Activated CD8-positive, alpha-beta T cell treated with anti-CD3 and anti-CD28 coated beads for 36 hours (primary cell): ENCODE measurements at regions not wholly inside any gene's neighbourhood (a gene's known extent, or its start where the extent isn't known, plus 50 kb on each side); places are given as distances from the start of the nearest gene placed in this dataset.

ENCODE experiments used
- ATAC-seq: fragments of 200-7000 bp; cut with Tn5 transposase; one replicate; pipeline ENCODE4 v1.10.0; 2021; ENCODE audit warnings: mild to moderate bottlenecking, moderate library complexity
- CTCF ChIA-PET: fragments of 350-600 bp; sonication (Branson Sonifier 250); formaldehyde crosslinking; loops from one replicate; lab custom pipeline; 2021; ENCODE audit warnings: antibody characterized with exemption; lab: Charles Lee
- POLR2A ChIA-PET: fragments of 350-600 bp; sonication (Branson Sonifier 250); formaldehyde crosslinking; loops from one replicate; lab custom pipeline; 2021; ENCODE audit warnings: antibody characterized with exemption; lab: Charles Lee
- DNase-seq: peaks from one replicate; pipeline ENCODE4 v3.0.0-alpha.2; 2020
- H3K27ac Mint-ChIP-seq: one replicate; pipeline ENCODE4 v1.8.0; 2021; ENCODE audit warnings: mild to moderate bottlenecking, mixed read lengths
- H3K27me3 Mint-ChIP-seq: one replicate; pipeline ENCODE4 v1.8.0; 2021; ENCODE audit warnings: mixed read lengths
- H3K36me3 Mint-ChIP-seq: one replicate; pipeline ENCODE4 v1.8.0; 2021; ENCODE audit warnings: low read depth, mixed read lengths
- H3K4me1 Mint-ChIP-seq: one replicate; pipeline ENCODE4 v1.8.0; 2021; ENCODE audit warnings: low read depth, mixed read lengths
- H3K4me3 Mint-ChIP-seq: one replicate; pipeline ENCODE4 v1.8.0; 2021; ENCODE audit warnings: mild to moderate bottlenecking, moderate library complexity, mixed read lengths
- H3K9me3 Mint-ChIP-seq: one replicate; pipeline ENCODE4 v1.8.0; 2021; ENCODE audit warnings: mixed read lengths
- CTCF ChIP-seq: fragments of 200-600 bp; IDR thresholded peaks from one replicate; pipeline ENCODE4 v1.8.0; 2022; ENCODE audit warnings: antibody characterized with exemption, mild to moderate bottlenecking
- intact Hi-C: fragments of 100-400 bp; cut with micrococcal nuclease; formaldehyde crosslinking; loops from one replicate; pipeline ENCODE4 v1.10.0; 2022

- no peaks in the 10 kb centered on the region for H3K9me3 Mint-ChIP-seq
- intact Hi-C loops: no loop called here
- CTCF ChIA-PET: no interaction called here
These were observed 334.7 kb upstream of the DACH1 start for GRCh38 chr13:72201726-72202125.

DNA sequence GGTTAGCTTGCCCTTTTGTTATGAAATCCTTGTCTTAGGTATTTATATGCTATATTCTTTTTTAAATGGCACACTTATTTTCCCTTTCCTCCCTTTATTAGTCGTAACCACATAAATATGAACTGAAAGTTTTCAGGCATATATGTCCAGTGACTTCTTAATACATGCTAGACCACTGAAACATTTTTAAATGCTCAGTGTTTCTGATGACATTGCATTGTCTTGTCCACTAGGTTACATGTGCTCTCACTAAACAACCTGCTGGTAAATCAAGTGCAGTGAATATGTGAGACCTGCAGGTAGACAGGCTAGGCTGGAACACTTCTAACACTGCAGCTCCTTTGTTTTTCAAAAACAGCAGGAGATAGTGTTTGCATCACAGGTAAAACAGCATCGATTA is 332.6 kb upstream of the DACH1 start:
- no peaks in the 10 kb centered on the region for H3K27me3 Mint-ChIP-seq

More at GRCh38 chr13:72201726-72202125, 334.7 kb upstream of the DACH1 start:
- Mint-ChIP-seq H3K27ac (no peak overlapping the region), H3K27me3 (no peaks in the 10 kb centered on the region), H3K4me1 (no peaks in the 10 kb centered on the region), H3K4me3 (no peak overlapping the region), H3K36me3 (no peaks in the 10 kb centered on the region)
- POLR2A ChIA-PET: no interaction called here
- no peak for TF ChIP-seq CTCF
- no peak for ATAC-seq
- DNase-seq: no peak

DNA sequence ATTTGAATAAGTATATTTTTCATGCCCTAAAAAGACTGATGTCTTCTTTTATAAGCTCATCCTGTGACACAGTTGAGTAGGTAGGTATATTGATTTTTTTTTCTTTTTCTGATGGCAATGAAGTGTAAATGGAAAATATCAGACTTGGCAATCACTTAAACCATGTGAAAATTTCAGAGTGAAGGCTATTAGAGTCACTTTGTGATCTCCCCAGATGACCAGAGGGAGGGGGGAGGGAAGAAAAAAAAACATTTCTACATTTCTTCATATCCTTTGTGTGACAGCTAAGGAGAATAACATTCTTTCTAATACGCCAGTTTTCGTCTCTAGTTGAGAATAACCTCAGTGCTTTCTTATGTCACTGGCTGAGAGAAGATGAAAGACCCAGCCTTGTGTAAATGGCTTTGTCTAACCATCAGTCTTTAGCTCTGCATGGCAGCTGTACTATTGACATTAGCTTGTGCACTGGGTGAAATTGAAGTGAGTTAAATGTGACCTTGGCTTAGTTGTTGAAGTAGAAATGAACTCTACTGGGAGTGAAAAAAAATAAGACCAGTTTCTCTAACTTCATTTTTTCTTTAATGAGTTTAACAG is 332.1 kb upstream of the DACH1 start:
- CTCF ChIA-PET: no interaction called here
- Mint-ChIP-seq H3K4me3 (no peak overlapping the region), H3K27me3 (no peaks in the 10 kb centered on the region), H3K27ac (no peak overlapping the region), H3K36me3 (no peaks in the 10 kb centered on the region), H3K9me3 (peaks cover 2% of the 10 kb centered on the region), H3K4me1 (no peaks in the 10 kb centered on the region)
- ATAC-seq (no peak), DNase-seq (no peak)
- intact Hi-C loops: no loop called here
- POLR2A ChIA-PET: no interaction called here
- no peak for TF ChIP-seq CTCF

More for the DNA sequence above, 332.6 kb upstream of the DACH1 start:
- intact Hi-C loops: no loop called here
- H3K36me3 Mint-ChIP-seq: no peaks in the 10 kb centered on the region
- no peak overlapping the region for H3K4me3 Mint-ChIP-seq
- POLR2A ChIA-PET: no interaction called here
- H3K4me1 Mint-ChIP-seq: no peaks in the 10 kb centered on the region
- TF ChIP-seq CTCF: no peak
- no peak overlapping the region for H3K27ac Mint-ChIP-seq
- ATAC-seq (no peak), DNase-seq (no peak)
- CTCF ChIA-PET: no interaction called here
- H3K9me3 Mint-ChIP-seq: peaks cover under 1% of the 10 kb centered on the region

- Mint-ChIP-seq H3K4me3 (no peak overlapping the region), H3K36me3 (no peaks in the 10 kb centered on the region), H3K27ac (no peak overlapping the region), H3K4me1 (no peaks in the 10 kb centered on the region), H3K9me3 (peaks cover 2% of the 10 kb centered on the region), H3K27me3 (no peaks in the 10 kb centered on the region)
- ATAC-seq (no peak), DNase-seq (no peak)
- intact Hi-C loops: no loop called here
- no peak for TF ChIP-seq CTCF
- ChIA-PET POLR2A (no interaction called here), CTCF (no interaction called here)
These were observed 331.0 kb upstream of the DACH1 start for GRCh38 chr13:72198042-72198441.

DNA sequence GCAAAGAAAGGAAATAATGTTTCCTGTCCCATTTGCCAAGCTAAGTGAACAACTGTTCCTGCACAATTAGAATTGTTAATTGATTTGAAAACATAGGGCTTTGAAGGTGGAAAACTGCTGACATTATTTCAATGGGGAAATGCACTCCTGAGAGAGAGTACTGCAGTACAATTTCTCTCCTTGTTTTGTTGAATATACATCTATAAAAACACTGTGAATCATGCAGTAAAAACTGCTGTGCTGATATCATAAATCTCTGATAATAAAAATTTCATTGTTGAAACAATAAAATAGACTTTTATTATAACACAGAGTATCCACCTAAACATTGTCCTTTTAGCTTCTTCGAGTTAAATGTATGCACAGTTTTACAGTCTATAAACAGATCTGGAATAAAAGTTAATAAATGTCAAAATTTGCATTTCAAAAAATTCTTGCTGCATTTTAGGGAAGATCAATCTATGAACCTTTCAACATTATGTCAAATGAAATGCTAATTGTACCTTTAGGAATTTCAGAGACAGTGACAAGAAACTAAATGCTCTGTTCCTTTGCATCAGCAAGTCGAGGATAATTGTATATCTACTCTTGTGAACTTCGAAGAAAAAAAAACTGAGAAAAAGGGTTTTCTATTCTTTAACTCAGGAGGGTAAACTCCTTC is 328.2 kb upstream of the DACH1 start:
- Mint-ChIP-seq H3K9me3 (peaks cover 2% of the 10 kb centered on the region), H3K27ac (no peak overlapping the region), H3K4me1 (no peaks in the 10 kb centered on the region), H3K36me3 (no peaks in the 10 kb centered on the region), H3K4me3 (no peak overlapping the region), H3K27me3 (no peaks in the 10 kb centered on the region)
- no peak for ATAC-seq
- DNase-seq: no peak
- ChIA-PET POLR2A (no interaction called here), CTCF (no interaction called here)
- intact Hi-C loops: no loop called here
- no peak for TF ChIP-seq CTCF
